ENCODE measurements at regions not wholly inside any gene's neighbourhood (a gene's known extent, or its start where the extent isn't known, plus 50 kb on each side); places are given as distances from the start of the nearest gene placed in this dataset.

- TF ChIP-seq CTCF (conservative IDR thresholded peaks at IDR 0.05) (no peak), ZFX (IDR thresholded peaks at IDR 0.05) (no peak)
Measured at GRCh38 chr1:185377831-185378230, 60.8 kb upstream of the IVNS1ABP start.

Measured in C4-2B (cell line).